Suppressor macrophage (primary cell): ENCODE measurements at regions not wholly inside any gene's neighbourhood (a gene's known extent, or its start where the extent isn't known, plus 50 kb on each side); places are given as distances from the start of the nearest gene placed in this dataset.
A peak's percentile ranks its signal among the peaks of the same experiment; 100 is the strongest.

Source experiments
- DNase-seq, 4 experiments: peaks; one replicate each; pipeline ENCODE4 v3.0.0-alpha.2; 2020 to 2022

DNA sequence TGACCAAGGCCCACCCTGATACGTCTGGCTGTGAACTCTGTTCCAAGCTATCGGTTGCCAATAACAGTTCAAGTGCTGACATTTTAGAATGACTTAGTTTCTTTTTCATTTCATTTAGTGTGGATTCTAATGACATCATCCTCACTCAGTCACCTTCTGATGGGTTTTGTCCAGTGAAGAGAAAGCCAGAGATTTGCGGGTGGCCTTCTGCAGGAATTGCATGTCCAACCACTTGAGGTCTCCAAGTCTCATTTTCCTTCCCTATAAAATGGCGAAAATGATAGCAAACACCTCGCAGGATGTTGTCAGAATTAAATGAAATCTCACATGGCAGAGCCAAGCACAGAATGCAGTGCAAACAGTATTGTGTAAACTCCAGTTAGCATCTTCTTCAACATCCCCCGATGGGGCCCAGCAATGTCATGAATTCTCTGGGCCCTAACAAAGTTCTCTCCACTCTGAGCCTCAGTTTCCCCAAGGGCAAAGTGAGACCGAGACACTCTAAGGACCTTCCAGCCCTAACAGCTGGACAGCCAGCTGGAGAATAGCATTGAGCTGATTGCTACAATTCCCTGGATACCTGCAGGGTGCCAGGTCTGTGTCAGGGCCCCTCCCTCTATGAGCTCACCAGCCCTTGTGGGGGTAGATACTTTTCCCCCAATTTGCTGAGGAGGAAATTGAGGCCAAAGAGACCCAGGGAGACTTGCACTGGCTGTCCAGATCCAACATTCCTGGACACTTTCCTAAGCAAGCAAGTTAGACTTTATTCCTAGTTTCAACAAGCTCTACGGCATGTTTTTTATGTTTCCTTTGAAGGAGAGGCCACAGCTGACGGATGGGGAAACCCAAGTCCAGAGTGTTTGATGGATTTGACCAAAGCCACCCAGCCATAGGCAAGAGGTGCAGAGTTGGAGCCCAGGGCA lies 286.7 kb downstream of the MN1 start:
- no peak for DNase-seq

DNA sequence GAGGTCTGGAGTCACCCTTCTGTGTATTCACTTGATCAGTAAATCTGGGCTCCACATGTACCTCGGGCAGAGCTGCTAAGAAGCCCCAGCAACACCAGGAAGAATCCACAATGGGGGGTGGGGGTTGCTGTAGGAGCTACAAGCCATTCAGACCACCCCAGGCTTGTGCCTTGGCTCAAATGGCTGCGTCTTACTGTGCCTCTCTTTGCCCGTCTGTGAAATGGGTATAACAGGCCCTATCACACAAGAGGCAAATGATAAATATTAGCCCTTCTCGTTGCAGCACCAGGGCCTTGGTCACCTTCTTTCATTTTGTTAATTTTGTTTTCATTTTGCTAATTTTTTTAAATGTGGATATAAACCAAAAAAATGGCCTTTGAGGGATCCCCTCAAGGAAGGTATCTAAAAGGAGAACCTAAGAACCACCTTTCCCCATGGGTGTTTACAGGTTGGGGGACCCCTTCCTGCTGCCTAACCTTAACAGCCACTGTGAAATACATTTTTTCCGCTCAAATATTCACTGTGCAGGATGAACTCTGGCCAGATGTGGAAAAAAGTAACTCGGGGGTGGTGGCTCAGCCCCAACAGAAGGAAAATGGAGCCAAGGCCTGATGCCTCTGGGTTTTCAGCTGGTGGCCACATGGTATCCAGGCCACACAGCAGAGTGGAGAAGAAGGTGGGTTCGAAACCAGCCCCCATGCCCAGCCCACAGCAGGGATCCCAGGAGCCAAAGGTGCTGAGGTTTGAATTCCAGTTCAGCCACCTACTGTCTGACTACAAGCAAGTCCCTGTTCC lies 284.0 kb downstream of the MN1 start:
- no peak for DNase-seq

DNA sequence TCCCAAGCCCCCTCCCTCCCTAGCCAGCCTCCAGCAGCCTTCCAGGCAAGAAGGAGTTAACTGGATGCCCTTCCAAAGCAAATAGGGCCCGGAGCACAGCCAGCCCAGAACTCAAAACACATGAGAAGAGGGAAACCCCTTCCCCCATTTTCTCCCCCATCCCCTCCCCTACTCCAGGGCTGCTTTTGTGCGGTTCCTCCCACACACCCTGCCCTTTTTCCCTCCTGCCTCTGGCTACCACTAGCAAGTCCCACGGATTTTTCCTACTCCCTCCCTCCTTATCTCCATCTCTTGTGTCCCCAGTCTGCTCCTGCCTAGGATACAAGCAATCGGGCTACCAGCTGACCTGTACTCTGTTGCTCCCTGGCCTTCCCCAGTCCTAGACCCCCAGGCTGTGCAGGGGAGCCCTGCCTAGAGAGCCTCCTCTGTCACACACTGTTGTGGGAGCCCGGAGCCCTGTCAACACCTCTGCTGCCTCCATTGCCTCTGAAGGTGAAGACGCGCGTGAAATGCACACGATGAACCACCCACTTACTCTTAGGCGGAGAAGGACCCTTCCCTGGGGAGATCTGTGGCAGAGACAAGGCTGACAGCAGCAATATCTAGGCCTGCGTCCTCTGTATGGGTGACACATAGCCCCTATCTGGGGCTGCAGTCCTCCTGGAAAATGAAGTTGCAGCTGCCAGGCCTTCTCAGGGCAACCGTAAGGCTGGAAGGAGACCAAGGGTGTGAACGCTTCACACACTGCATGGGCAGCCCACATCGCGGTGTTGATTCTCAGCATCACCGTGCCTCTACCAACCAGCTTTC lies 282.8 kb downstream of the MN1 start:
- DNase-seq, result no peak

DNA sequence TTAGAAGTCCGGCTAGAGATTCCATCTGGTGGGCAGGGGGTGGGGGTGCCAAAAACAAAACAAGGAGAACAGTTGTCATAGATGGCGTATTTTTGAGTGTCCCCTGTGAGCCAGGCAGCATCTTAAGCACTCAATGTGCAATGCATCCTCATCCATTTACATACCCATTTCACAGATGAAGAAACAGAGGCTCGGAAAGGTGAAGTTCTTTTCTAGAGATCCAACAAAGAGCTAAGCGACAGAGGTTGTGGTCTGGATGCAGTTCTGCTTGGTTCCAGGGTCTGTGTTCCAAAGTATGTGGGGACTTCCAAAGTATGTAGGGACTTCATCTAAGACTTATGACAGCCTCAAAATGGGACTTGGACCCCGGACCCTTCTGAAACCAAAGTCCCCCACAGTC lies 277.8 kb downstream of the MN1 start:
- DNase-seq, result no peak

DNA sequence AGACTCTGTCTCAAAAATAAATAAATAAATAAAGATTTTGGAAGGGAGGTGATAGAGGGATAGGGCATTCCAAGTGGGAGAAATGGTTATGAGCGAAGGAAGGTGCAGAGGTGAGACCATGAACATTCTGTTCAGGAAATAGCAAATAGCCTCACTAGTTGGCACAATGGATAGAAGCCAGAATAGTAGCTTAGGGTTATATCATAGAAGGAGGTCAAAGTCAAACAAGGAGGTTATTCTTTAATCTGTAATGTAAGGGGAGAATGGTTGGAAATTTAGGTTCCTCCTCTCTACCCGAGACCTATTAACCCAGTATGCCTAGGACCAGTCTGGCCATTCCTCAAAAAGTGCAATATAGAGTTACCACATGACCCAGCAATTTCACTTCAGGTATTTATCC lies 275.8 kb downstream of the MN1 start:
- DNase-seq, result no peak

DNA sequence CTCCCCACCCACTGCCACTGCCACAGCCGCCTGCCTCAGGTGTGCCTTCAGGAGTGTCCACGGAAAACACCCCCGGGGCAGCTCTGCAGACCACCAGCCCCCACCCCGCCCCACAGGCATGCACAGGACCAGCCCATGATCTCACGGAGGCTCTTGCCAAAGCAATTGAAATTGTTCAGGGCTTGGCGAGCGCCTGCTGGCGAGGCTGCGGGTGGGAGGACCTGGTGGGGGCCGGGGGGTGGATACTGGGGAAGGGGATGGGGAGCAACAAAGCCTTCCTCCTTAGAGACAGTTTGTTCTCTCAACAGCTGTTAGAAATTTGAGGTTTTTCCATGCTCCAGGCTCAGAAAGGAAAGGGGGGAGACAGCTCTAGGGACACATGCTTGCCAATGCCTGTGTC lies 274.7 kb downstream of the MN1 start:
- no peak for DNase-seq

DNA sequence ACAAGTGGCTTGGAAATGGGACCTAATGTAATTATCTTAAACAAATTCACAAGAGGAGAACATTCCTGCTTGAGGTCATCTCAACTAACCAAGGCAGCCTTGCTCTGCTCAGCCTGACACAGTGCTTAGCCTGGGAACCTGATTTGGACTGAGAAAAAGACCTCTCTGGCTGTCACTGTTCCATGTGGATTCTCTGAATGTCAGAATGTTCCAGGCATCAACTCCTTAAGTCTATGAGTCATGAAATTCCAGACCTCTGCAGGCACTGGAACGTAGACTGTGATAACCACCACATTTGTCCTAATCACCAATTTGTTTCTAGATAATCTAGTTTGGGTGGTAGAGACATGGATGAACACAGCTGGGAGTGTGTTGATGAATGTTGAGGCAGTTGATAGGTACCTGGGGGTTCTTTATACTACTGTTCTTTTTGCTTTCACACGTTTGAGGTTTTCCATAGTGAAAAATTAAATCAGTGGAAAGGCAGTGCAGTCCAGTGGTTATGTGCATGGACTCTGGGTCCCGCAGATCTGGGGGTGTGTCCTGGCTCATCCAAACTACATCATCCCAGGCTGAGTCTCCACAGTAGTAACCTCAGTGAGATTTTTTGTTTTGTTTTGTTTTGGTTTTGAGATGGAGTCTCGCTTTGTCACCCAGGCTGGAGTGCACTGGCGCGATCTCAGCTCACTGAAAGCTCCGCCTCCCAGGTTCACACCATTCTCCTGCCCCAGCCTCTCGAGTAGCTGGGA lies 269.6 kb downstream of the MN1 start:
- no peak for DNase-seq

DNA sequence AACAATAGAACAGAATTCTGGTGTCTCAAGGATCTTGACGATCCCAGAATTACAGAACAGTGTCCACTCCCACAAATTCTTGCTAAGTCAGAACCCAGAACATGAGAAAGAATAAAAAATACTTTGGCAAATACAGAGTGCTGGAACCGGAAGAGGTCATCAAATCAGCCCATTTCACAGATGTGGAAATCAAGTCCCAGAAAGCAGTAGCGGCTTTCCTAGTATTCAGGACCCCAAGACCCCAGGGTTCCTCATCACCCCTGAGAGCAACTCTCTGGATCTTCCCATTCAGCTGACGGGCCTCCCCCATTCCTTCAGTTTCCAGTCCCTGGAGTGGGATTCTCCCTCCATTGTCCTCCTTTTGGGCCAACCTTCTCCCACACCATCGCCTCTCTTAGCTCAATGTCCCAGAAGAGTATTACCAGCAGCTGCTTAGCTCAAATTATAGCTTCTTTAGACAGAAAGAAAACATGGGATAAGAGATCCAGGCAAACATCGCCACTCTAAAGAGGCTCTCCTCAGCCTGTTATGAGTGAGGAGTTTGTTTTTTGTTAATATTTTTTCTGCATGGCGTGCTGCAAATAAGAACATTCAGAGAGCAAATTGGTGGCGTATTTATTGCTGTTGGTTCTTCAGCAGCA lies 268.3 kb downstream of the MN1 start:
- no peak for DNase-seq

DNA sequence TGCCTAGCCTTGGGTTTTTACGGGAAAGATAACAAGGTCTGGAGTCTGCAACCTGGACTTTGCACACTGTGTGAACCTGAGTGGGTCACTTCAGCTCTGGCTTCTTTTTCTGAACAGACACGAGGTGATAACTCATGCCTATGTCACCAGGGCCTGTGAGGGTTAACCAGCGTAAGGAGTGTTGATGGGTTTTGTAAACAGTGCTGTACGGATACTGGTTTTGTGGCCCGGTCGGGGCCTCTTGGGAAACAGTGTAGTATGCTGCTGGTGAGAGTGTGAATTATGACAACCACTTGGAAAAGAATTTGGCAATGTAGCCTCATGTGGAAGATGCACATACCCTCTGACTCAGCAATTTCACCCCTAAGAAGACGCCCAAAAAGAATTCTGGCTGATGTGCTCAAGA lies 266.8 kb downstream of the MN1 start:
- no peak for DNase-seq

DNA sequence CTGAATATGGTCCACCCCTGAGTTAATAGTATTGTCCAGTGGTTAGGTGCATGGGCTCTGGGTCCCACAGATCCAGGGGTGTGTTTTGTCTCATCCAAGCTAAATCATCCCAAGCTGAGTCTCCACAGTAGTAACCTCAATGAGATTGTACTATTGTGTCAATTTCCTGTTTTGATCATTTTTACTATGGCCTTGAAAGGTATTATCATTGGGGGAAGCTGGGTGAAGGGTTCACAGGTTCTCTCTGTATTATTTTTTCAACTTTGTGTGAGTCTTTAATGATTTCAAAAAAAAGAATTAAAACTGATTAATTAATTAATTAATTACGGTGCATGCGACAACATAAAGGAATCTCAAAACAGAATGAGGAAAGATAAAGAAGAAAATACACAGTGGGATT lies 266.1 kb downstream of the MN1 start:
- DNase-seq, result no peak

DNA sequence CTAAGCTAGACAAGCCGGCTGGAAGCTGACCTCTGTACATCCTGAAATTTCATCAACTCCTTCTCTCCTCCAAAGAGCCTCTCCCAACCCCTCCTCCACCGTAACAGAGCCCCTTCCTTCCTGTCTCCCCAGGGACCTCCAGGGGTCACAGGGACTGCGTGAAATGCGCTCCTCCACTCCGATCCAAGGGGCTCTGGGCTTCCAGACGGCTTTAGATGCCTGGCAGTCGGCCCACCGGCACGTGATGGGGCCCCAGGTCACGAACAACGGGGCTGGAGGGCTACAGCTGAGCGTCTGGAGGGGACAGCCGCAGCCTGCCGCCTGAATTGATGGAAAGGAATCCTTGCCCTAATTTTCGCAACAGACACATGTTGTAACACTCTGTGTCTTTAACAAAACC lies 264.1 kb downstream of the MN1 start:
- no peak for DNase-seq

DNA sequence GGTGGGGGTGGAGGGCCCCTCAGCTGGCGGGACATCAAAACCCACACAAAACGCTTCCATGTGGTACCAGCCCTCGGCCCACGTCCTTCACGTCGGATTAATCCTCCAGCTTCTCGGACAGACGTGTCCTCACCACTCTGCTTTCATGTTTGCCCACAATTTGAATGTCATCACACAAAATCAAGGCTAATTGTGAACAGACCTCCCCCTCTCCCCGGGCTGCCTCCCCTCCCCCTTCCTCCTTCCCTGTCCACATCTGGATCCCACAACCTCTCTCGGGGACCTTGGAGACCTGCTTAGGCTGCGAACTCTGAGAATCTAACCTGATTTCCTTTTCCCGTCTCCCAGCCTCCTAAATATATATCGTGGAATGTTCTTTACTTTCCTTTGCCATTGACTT lies 262.9 kb downstream of the MN1 start:
- no peak for DNase-seq

DNA sequence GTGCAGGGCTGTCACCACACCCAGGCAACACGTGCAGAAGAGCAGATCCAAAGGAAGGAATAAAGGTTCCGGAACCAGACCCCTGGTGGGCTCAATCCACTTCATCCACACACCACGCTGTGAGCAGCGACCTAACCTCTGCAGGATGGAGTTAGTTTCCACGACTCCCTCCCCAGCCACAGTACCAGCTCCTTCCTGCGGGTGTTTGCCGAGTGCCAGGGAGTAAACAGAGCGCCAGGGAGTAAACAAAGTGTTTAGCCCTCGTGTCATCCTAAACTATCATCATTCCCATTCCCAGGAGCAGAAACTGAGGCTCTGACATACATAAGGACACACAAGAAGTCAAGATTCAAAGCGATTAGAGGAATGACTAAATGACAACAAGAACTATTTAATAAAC lies 261.3 kb downstream of the MN1 start:
- no peak for DNase-seq

DNA sequence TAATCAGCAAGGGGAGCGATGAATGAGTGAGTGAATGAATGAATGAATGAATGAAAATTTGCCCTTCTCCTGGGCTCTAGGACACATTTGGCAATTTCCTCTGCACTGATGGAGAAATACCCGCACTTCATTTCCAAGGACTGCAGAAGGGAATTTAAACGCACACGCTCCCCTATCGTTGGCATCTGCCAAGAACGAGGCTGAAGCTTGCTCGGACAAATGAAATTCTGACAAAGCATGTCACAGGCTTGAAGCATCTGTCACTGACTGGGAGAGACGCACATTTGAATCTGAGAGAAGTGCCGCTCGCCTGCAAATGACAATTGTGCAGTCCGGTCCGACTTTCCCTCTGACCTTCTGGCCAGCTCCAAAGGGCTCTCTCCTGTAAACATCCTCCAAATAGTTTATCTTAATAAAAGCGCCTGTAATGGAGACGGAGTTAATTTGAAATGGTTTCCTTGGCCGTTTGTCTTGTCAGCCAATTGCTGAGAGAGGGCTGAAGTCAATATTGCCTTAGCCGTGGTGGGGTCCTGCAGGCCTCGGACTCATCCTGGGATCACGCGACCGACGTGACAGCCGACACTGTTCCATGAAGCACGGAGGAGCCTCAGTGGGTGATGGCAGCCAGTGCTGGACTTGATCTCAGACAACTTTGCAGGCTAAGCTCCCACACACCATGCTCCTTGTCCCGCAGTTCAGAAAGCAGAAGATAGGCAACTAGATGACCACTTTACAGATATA lies 260.7 kb downstream of the MN1 start:
- no peak for DNase-seq

DNA sequence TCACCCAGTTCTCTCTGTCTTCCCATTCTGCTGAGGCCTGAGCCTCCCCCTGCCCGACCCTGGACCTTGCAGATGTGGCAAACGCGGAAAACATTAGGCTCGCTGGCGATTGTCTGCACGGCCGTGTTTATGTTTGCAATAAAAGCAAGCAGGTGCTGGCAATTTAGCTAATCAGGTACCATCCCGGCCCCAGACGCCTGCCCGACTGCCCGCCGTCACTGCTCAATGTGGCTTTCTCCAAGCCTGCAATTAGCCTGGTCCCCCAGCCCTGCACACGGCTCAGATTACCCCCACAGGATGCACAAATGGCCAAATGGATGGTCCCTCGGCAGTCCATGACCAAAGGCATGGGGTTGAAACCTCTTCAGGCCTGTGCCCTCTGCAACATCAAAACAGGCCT lies 259.7 kb downstream of the MN1 start:
- no peak for DNase-seq

DNA sequence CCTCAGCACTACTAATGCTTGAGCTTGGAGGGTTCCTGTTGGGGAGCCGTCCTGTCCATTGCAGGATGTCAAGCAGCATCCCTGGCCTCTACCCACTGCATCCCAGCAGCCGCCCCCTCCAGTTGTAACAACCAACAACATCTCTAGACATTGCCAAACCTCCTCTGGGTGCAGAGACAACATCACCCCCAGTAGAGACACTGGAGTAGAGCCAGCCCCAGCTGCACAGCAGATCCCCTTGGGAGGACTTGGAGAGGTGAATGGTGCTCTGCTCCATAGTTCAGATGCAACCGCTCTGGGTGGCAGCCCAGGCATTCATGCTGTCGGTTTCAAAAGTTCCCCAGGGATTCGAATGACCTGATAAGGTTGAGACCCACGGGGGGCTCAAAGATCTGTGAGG lies 259.0 kb downstream of the MN1 start:
- no peak for DNase-seq

DNA sequence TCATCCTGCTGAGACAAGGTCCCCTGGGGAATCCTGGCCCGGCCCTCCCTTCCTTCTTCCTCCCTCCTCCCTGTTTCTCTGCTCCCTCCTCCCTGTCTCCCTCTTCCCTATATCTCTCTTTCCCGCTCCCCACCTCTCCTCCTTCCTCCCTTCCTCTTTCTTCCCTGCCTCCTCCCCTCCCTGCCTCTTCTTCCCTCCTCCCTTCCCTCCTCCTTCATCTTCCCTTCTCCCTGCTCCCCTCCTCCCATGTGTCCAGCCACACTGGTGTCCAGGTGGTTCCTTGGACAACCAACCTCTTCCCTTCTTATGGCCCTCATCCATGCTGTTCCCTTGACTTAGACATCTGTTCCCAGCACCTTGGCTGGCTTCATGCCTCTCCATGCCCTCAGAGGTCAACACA lies 258.1 kb downstream of the MN1 start:
- DNase-seq, result no peak

DNA sequence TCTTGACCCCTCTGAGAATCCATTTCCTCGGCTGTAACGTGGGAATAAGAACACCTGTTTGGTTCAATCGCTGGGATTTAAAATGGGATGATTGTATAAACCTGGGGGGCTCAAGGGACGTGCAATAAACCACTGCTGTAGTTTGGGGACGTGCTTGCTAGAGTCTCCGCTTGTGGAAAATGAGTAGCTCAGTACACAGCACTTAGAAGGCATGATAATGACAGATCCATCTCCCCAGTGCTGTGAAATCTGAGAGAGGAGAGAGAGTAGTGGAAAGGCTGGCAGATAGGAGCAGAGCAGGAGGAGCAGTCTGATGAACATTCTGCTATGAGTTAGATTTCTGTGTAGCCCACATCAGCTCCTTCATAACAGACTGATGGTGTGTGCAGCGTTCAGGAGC lies 256.5 kb downstream of the MN1 start:
- no peak for DNase-seq

DNA sequence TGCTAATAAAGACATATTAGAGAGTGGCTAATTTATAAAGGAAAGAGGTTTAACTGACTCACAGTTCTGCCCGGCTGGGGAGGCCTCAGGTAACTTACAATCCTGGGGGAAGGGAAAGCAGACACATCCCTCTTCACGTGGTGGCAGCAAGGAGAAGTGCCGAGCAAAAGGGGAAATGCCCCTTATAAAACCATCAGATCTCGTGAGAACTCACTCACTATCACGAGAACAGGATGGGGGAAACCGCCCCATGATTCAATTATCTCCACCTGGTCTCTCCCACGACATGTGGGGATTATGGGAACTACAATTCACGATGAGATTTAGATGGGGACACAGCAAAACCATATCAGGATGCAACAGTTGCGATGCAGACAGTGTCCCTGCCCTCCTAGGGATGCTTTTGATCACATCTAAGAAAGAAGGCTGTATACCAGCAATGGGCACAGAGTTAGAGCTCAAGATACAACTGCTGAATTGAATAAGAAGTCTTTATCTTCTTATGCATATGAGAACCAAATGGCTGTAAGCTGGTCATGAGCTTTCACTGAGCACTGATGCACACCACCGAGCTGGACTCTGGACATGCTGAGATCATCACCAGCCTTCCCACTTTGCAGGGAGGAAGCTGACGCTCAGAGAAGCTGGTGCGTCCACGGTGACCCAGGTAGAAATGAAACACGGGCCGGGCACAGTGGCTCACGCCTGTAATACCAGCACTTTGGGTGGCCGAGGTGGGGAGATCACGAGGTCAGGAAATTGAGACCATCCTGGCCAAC lies 255.2 kb downstream of the MN1 start:
- DNase-seq, result peak; percentile 8 to 43 (median 30)

DNA sequence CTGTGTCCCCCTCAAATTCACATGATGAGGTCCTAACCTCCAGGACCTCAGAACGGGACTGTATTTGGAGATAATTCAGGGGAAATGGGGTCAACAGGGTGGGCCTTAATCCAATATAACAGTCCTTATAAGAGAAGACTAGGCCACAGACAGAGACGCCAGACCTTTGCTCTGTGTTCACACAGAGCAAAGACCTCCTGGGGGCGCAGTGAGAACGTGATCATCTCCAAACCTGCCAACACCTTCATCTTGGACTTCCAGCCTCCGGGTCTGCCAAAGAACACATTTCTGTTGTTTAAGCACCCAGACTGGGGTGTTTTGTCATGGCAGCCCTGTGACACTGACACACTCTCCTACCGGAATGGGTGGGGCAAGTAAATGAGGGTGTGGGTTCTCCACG lies 250.2 kb downstream of the MN1 start:
- DNase-seq, result no peak
